Lower lobe of right lung (tissue), 2 donors: ENCODE measurements at regions not wholly inside any gene's neighbourhood (a gene's known extent, or its start where the extent isn't known, plus 50 kb on each side); places are given as distances from the start of the nearest gene placed in this dataset.

Source experiments
- ATAC-seq, 2 donors: fragments of 200-7000 bp; cut with Tn5 transposase; one replicate each; pipeline ENCODE4 v1.9.1; 2020 to 2022; ENCODE audit warnings: mild to moderate bottlenecking in 2 of 2, moderate library complexity in 2 of 2
- DNase-seq: peaks from one replicate; pipeline ENCODE4 v3.0.0-alpha.2; 2020
- H3K27ac ChIP-seq: fragments of 200-600 bp; one replicate; pipeline ENCODE4 v1.8.0; 2022
- H3K27me3 ChIP-seq: fragments of 200-600 bp; one replicate; pipeline ENCODE4 v1.8.0; 2022; ENCODE audit warnings: low read depth
- H3K36me3 ChIP-seq: fragments of 200-600 bp; one replicate; pipeline ENCODE4 v1.8.0; 2022; ENCODE audit warnings: mild to moderate bottlenecking
- H3K4me1 ChIP-seq: fragments of 200-600 bp; one replicate; pipeline ENCODE4 v1.8.0; 2022
- H3K4me3 ChIP-seq: fragments of 200-600 bp; one replicate; pipeline ENCODE4 v1.8.0; 2022; ENCODE audit warnings: mild to moderate bottlenecking
- H3K9me3 ChIP-seq: fragments of 200-600 bp; one replicate; pipeline ENCODE4 v1.8.0; 2022
- CTCF ChIP-seq: fragments of 200-600 bp; IDR thresholded peaks from one replicate; pipeline ENCODE4 v1.8.0; 2022; ENCODE audit warnings: antibody characterized with exemption, mild to moderate bottlenecking
- intact Hi-C: fragments of 100-400 bp; cut with DNase I; formaldehyde crosslinking; loops from one replicate; pipeline ENCODE4 v1.11.0; 2022
- donor health status: DM: no; HTN: yes; CAD: no; lungs with severe emphysema.

DNA sequence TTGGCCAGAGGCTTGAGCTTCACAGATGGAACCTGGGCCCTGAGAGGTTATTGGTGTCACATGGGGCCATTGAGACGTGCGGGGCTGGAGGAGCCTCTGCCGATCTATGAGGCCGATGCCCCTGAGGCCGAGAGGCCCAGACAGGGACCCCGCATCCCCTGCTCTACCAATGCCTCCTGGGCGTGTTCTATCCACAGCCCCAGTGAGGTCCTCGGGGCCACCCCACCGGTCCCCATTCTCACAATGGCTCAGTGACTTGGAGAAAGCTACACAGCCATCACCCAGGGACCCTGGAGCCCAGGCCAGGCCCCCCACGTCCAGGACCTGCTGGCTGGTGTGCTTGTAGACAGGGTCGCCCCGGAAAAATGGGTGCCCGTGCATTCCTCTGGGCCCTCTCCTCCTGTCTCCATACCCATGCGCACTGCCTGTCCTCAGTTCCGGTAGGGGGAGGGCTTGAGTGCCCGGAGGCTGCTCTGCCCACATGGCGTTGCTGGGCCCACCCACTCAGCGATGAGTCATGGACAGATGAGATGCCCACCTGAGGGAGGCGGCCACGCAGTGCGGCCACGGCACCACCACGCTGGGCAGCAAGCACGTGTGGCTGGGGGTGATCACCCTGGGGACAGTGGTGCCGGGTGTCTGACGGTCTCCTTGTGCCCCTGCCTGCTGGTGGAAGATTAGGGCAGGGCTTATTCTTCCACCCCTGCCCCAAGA, 1224.7 kb downstream of the BRD1 start:
- ATAC-seq (no peak), DNase-seq (no peak)
- H3K27ac ChIP-seq = no peak overlapping the region
- TF ChIP-seq CTCF = no peak
- H3K4me1 ChIP-seq = no peaks in the 10 kb centered on the region
- H3K4me3 ChIP-seq = no peak overlapping the region
- H3K27me3 ChIP-seq = no peaks in the 10 kb centered on the region
- intact Hi-C loops = no loop called here
- H3K9me3 ChIP-seq = no peaks in the 10 kb centered on the region
- no peaks in the 10 kb centered on the region for H3K36me3 ChIP-seq

DNA sequence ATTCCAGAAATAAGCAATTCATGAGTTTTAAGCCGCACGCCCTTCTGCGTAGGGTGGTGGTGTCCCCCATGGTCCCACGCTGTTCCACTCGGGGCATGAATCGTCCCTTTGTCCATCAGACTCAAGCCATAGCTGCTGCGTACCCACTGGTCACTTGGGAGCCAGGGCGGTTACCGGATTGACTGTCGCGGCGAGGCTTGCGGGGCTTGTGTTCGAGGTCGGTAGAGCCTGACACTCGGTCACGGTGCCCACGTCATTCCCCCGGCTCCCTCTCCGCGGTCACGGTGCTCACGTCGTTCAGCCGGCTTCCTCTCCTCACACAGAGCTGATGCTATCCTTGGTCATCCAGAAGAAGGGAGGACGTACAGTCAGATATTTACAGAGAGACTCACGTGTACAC, 1227.0 kb downstream of the BRD1 start:
- DNase-seq = no peak
- ATAC-seq = no peak
- no peak for TF ChIP-seq CTCF
- no peaks in the 10 kb centered on the region for H3K9me3 ChIP-seq
- H3K36me3 ChIP-seq = no peaks in the 10 kb centered on the region
- no peaks in the 10 kb centered on the region for H3K27me3 ChIP-seq
- no peaks in the 10 kb centered on the region for H3K4me1 ChIP-seq
- H3K4me3 ChIP-seq = no peak overlapping the region
- intact Hi-C loops = no loop called here
- no peak overlapping the region for H3K27ac ChIP-seq

- H3K27me3 ChIP-seq = no peaks in the 10 kb centered on the region
- no peaks in the 10 kb centered on the region for H3K36me3 ChIP-seq
- H3K27ac ChIP-seq = no peak overlapping the region
- no peaks in the 10 kb centered on the region for H3K4me1 ChIP-seq
- no peak overlapping the region for H3K4me3 ChIP-seq
- ATAC-seq = no peak
- TF ChIP-seq CTCF = no peak
- no peaks in the 10 kb centered on the region for H3K9me3 ChIP-seq
- intact Hi-C loops = no loop called here
- no peak for DNase-seq
Measured at GRCh38 chr22:48600171-48600570, 1227.5 kb downstream of the BRD1 start.

GRCh38 chr22:48599346-48599745, 1228.3 kb downstream of the BRD1 start:
- Histone ChIP-seq H3K36me3 (no peaks in the 10 kb centered on the region), H3K27me3 (no peaks in the 10 kb centered on the region), H3K9me3 (no peaks in the 10 kb centered on the region), H3K4me3 (no peak overlapping the region), H3K27ac (no peak overlapping the region), H3K4me1 (no peaks in the 10 kb centered on the region)
- no peak for ATAC-seq
- TF ChIP-seq CTCF = no peak
- no peak for DNase-seq
- intact Hi-C loops = no loop called here

DNA sequence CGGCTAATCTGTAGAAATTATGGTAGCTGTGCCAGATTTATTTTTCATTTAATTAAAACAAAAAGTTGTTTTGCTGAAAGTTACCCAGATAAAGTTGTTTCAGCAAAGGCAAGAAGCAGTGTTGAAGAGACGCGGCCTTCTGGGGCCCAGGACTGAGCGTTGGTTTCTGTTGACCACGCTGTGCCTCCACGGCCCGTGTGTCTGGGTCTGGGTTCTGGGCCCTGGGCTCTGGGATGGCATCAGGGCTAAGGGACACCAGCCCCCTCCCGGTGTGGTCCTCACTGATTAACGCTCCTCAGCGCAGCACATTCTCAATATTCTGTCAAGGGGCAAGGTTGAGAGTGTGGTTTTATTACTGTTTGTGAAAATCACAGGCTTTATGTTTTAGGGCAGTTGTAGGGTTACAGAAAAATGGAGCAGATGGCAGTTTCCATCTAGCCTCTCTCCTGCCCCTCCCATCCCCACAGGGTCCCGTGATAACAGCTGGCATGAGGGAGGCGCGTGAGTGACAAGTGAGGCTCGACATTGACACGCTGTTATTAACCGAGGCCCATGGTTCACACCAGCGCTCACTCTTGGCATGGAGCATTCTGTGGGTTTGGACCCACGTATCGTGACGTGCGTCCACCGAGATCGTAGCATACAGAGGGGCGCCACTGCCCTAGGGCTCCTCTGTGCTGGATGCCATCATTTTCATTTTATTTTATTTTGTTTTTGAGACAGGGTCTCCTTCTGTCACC, 1231.4 kb downstream of the BRD1 start:
- TF ChIP-seq CTCF = no peak
- Histone ChIP-seq H3K27me3 (no peaks in the 10 kb centered on the region), H3K27ac (no peak overlapping the region), H3K36me3 (no peaks in the 10 kb centered on the region), H3K4me1 (no peaks in the 10 kb centered on the region), H3K9me3 (no peaks in the 10 kb centered on the region), H3K4me3 (no peak overlapping the region)
- intact Hi-C loops = no loop called here
- ATAC-seq (no peak), DNase-seq (no peak)
